ENCODE measurements at regions not wholly inside any gene's neighbourhood (a gene's known extent, or its start where the extent isn't known, plus 50 kb on each side); places are given as distances from the start of the nearest gene placed in this dataset.

GRCh38 chr18:26649193-26649543, 100.8 kb upstream of the KCTD1 start:
- TF ChIP-seq CTCF (IDR thresholded peaks at IDR 0.05) (no peak), EP300 (IDR thresholded peaks at IDR 0.05; ENCODE audit: low read depth) (no peak)
